ENCODE measurements at regions not wholly inside any gene's neighbourhood (a gene's known extent, or its start where the extent isn't known, plus 50 kb on each side); places are given as distances from the start of the nearest gene placed in this dataset.

DNA sequence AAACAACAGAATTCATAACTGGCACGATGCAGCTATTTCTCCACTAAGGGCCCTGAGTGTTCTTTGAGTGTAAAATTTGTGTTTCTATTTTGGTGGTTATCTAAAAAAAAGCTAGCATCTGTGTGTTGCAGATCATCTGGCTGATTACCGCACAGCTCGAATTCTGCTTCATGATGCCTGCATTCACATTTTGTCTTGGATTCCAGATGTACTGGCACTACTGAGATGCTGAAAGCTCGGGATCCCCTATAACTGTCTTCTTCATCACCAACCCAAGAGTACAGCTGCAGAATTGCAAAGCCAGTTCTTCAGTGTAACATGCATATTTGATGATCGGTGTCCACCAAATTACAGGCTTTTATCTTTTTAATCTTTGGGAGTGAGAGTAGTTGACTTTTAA lies 51.6 kb upstream of the ZNF532 start:
- H3K27me3 ChIP-seq = no peaks in the 10 kb centered on the region

DNA sequence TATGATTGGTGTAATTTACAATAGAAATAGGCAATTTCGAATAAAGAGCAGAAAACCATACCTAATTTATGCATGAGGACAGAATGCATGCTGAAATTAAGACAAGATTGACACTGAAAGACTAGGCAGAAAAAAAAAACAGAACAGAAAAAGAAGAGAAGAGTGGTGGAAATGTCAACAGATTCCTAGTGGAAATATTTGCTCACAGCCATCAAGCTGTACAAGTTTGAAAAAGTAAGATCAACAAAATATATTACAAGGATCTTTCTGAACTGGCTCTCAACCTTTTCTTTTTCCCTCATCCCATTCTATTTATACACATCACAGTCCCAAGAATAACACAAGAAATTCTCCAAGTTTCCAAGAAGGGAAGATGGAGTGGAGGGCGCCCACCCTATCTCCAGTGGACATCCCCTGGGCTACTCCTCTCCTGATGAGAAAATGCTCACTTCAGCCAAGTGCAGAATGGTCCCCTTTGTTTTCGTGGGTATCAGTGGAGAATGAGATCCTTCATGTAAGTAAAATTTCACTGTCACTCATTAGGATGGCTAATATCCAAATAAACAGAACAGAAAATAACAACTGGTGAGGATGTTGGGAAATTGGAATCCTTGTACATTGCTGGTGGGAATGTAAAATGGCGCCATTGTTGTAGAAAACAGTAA lies 51.0 kb upstream of the ZNF532 start:
- no peaks in the 10 kb centered on the region for H3K4me1 ChIP-seq
- WGBS, 2 donors = 77 to 78% methylated on average over 4 of the region's 4 CpGs
- no peak for TF ChIP-seq POLR2A (IDR thresholded peaks at IDR 0.05)
- no peak for TF ChIP-seq POLR2AphosphoS5 (IDR thresholded peaks at IDR 0.05)
- TF ChIP-seq EP300 (IDR thresholded peaks at IDR 0.05) = no peak
- TF ChIP-seq, protein P1, sequence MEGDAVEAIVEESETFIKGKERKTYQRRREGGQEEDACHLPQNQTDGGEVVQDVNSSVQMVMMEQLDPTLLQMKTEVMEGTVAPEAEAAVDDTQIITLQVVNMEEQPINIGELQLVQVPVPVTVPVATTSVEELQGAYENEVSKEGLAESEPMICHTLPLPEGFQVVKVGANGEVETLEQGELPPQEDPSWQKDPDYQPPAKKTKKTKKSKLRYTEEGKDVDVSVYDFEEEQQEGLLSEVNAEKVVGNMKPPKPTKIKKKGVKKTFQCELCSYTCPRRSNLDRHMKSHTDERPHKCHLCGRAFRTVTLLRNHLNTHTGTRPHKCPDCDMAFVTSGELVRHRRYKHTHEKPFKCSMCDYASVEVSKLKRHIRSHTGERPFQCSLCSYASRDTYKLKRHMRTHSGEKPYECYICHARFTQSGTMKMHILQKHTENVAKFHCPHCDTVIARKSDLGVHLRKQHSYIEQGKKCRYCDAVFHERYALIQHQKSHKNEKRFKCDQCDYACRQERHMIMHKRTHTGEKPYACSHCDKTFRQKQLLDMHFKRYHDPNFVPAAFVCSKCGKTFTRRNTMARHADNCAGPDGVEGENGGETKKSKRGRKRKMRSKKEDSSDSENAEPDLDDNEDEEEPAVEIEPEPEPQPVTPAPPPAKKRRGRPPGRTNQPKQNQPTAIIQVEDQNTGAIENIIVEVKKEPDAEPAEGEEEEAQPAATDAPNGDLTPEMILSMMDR (IDR thresholded peaks at IDR 0.05) = no peak
- no peak overlapping the region for H3K4me3 ChIP-seq
- intact Hi-C loops (cut with DNase I) = no loop called here
- no peaks in the 10 kb centered on the region for H3K36me3 ChIP-seq
- no peak for DNase-seq
- H3K27me3 ChIP-seq = no peaks in the 10 kb centered on the region
- no peaks in the 10 kb centered on the region for H3K9me3 ChIP-seq
- H3K27ac ChIP-seq = peak overlapping the region in 1 of 4 donors; percentile 32

More for the DNA sequence above, 51.6 kb upstream of the ZNF532 start:
- no peaks in the 10 kb centered on the region for H3K4me1 ChIP-seq
- H3K27ac ChIP-seq = peak overlapping the region in 1 of 4 donors; percentile 32
- H3K9me3 ChIP-seq = no peaks in the 10 kb centered on the region
- WGBS, 2 donors = 77 to 87% methylated on average over 5 of the region's 5 CpGs
- intact Hi-C loops (cut with DNase I) = no loop called here
- DNase-seq = no peak
- no peaks in the 10 kb centered on the region for H3K36me3 ChIP-seq
- no peak for TF ChIP-seq POLR2AphosphoS5 (IDR thresholded peaks at IDR 0.05)
- no peak for TF ChIP-seq EP300 (IDR thresholded peaks at IDR 0.05)
- TF ChIP-seq POLR2A (IDR thresholded peaks at IDR 0.05) = no peak
- TF ChIP-seq, protein P1 (IDR thresholded peaks at IDR 0.05) = no peak
- H3K4me3 ChIP-seq = no peak overlapping the region

DNA sequence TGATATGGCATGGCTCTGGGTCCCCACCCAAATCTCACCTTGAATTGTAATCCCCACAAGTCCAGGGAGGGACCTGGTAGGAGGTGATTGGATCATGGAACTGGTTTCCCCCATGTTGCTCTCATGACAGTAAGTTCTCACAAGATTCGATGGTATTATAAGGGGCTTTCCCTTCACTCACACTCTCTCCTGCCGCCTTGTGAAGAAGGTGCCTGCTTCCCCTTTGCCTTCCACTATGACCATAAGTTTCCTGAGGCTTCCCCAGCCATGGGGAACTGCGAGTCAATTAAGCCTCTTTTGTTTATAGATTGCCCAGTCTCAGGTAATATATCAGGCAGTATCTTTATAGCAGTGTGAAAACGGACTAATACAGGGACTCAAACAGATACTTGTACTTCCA lies 50.4 kb upstream of the ZNF532 start:
- no peak for DNase-seq
- intact Hi-C loops (cut with DNase I) = no loop called here
- no peak for TF ChIP-seq EP300 (IDR thresholded peaks at IDR 0.05)
- no peak for TF ChIP-seq POLR2A (IDR thresholded peaks at IDR 0.05)
- no peak for TF ChIP-seq POLR2AphosphoS5 (IDR thresholded peaks at IDR 0.05)
- TF ChIP-seq, protein P1 (IDR thresholded peaks at IDR 0.05) = no peak
- no peak overlapping the region for H3K27ac ChIP-seq
- H3K4me3 ChIP-seq = no peak overlapping the region
- H3K9me3 ChIP-seq = no peaks in the 10 kb centered on the region
- no peaks in the 10 kb centered on the region for H3K27me3 ChIP-seq
- H3K36me3 ChIP-seq = no peaks in the 10 kb centered on the region
- 65 to 70% methylated on average over 4 of the region's 4 CpGs for WGBS, 2 donors
- no peaks in the 10 kb centered on the region for H3K4me1 ChIP-seq

Data from sigmoid colon (tissue), 6 donors.